ENCODE measurements at regions not wholly inside any gene's neighbourhood (a gene's known extent, or its start where the extent isn't known, plus 50 kb on each side); places are given as distances from the start of the nearest gene placed in this dataset.

DNA sequence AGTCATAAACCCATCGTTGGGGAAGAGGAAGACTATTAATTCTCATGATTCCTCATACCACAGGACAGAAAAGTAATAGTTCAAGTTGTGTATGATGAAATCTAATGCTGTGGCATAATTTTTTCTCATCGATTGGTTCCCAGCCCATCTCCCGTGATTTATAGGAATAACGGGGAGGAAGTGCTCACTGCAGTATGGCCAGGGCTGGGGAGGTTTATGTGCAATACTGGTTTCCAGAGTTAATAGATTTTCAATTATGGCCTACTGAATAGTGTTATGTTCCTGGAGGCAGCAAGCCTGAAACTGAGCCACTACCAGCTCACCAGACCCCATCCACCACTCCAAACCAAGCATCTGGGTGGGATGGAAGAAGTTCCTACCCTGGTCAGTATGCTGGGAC is 147.1 kb upstream of the NCAM1 start:
- Histone ChIP-seq H3K36me3 (ENCODE audit: control insufficient read depth, insufficient read depth, low read length) (no peaks in the 10 kb centered on the region), H3K9me3 (ENCODE audit: control insufficient read depth, low read length) (no peaks in the 10 kb centered on the region), H3K9ac (ENCODE audit: low read length) (no peak overlapping the region), H3K27me3 (ENCODE audit: control insufficient read depth, insufficient read depth, low read length) (no peaks in the 10 kb centered on the region), H3K4me3 (ENCODE audit: low read length) (no peak overlapping the region), H3K4me1 (ENCODE audit: control insufficient read depth, insufficient read depth, low read length) (no peaks in the 10 kb centered on the region)

DNA sequence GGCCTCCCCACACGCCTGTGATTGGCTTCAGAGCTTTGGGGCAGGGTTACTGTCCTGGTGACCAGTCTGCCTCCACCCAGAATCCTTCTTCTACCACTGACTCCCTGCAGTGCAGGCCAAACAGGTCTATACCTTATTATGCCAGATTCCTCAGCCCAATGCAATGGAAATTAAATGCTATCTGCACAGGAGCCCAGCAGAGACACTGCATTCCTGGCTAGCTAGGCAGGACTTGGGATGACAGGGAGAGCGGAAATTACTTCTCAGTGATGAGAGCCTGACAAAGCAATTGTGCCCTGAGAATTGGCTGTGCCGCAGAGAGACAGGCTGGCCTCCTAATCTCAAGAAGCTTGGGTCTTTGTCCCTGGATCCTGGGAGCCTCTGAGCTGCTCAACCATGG is 143.8 kb upstream of the NCAM1 start:
- H3K4me1 ChIP-seq (ENCODE audit: control insufficient read depth, insufficient read depth, low read length), result no peaks in the 10 kb centered on the region
- no peaks in the 10 kb centered on the region for H3K27me3 ChIP-seq (ENCODE audit: control insufficient read depth, insufficient read depth, low read length)
- no peaks in the 10 kb centered on the region for H3K9me3 ChIP-seq (ENCODE audit: control insufficient read depth, low read length)
- H3K4me3 ChIP-seq (ENCODE audit: low read length), result no peak overlapping the region
- no peaks in the 10 kb centered on the region for H3K36me3 ChIP-seq (ENCODE audit: control insufficient read depth, insufficient read depth, low read length)
- no peak overlapping the region for H3K9ac ChIP-seq (ENCODE audit: low read length)

DNA sequence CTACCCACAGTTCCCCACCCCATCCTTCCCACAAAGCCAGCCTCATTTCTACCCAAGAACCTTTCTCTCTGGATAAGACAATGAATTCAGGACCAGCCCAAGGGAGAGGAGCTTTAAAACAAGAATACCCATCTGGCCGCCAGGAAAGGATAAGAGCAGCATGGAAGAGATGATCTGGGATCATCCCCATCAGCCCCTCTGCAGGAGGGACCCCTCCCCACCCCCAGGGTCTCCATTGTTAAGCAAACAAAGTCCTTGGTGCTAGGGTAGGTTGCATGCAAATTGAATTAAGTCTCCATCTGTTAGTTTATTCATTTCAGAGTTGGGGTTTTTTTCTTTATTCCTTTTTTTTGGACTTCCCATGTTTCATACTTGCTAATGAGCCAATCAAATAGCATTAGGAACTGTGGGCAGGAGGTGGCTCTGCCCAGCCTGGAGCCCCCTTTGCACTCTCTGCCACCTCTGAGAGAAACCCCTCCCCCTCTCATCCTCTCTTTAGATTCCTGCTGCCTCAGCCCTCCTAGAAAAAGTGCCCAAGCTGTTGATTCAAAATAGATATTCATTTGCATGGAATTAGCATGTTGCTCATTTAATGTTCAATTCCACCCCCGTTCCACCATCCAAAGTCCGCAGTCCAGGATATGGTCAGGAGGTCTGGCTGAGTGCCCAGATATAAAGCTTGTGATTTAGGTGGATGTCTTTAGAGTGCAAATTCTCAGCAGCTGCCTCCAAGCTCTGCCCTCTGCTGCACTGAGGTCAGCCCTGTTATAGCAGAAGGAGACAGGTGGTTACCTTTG is 138.5 kb upstream of the NCAM1 start:
- no peak overlapping the region for H3K4me3 ChIP-seq (ENCODE audit: low read length)
- H3K27me3 ChIP-seq (ENCODE audit: control insufficient read depth, insufficient read depth, low read length), result no peaks in the 10 kb centered on the region
- H3K36me3 ChIP-seq (ENCODE audit: control insufficient read depth, insufficient read depth, low read length), result no peaks in the 10 kb centered on the region
- H3K9ac ChIP-seq (ENCODE audit: low read length), result no peak overlapping the region
- no peaks in the 10 kb centered on the region for H3K4me1 ChIP-seq (ENCODE audit: control insufficient read depth, insufficient read depth, low read length)
- no peaks in the 10 kb centered on the region for H3K9me3 ChIP-seq (ENCODE audit: control insufficient read depth, low read length)

DNA sequence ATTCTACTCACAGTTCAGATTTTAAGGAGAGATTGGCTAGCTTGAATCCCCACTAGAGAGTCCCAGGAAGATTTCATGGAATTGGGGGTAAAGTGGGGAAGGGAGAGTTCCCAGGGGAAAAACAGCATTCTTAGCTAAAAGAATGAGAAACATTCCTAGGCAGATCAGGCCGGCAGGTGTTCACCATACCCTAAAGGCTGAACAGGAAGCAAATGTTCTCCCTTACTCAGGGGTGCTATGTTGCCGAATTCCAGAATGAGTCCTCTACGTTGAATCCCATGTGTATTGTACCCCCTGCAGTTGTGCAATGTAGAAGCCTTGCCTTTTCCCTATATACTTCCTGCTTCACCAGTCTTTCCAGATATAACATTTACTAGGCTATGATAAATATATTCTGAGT is 135.2 kb upstream of the NCAM1 start:
- H3K9me3 ChIP-seq (ENCODE audit: control insufficient read depth, low read length), result no peaks in the 10 kb centered on the region
- no peak overlapping the region for H3K9ac ChIP-seq (ENCODE audit: low read length)
- no peak overlapping the region for H3K4me3 ChIP-seq (ENCODE audit: low read length)
- no peaks in the 10 kb centered on the region for H3K27me3 ChIP-seq (ENCODE audit: control insufficient read depth, insufficient read depth, low read length)
- no peaks in the 10 kb centered on the region for H3K4me1 ChIP-seq (ENCODE audit: control insufficient read depth, insufficient read depth, low read length)
- no peaks in the 10 kb centered on the region for H3K36me3 ChIP-seq (ENCODE audit: control insufficient read depth, insufficient read depth, low read length)

DNA sequence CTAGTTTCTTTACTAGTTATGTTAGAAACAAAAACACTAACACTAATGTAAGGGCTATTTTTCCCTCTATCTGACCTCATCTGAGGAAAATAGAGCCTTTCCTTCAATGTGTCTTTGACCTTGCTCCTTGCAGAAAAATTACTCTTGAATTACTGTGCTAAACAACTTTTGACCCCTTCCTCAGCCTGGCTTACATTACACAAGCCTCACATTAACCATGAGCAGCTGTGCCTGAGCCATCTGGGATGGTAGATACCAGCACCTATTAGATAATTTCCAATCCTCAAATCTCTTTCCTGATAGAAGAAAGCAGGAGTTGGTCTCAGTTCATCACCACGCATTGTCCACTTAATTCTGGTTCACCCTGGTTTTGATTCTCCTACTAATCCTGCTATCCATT is 134.4 kb upstream of the NCAM1 start:
- no peaks in the 10 kb centered on the region for H3K4me1 ChIP-seq (ENCODE audit: control insufficient read depth, insufficient read depth, low read length)
- no peaks in the 10 kb centered on the region for H3K9me3 ChIP-seq (ENCODE audit: control insufficient read depth, low read length)
- no peak overlapping the region for H3K4me3 ChIP-seq (ENCODE audit: low read length)
- H3K36me3 ChIP-seq (ENCODE audit: control insufficient read depth, insufficient read depth, low read length), result no peaks in the 10 kb centered on the region
- H3K27me3 ChIP-seq (ENCODE audit: control insufficient read depth, insufficient read depth, low read length), result no peaks in the 10 kb centered on the region
- H3K9ac ChIP-seq (ENCODE audit: low read length), result no peak overlapping the region

DNA sequence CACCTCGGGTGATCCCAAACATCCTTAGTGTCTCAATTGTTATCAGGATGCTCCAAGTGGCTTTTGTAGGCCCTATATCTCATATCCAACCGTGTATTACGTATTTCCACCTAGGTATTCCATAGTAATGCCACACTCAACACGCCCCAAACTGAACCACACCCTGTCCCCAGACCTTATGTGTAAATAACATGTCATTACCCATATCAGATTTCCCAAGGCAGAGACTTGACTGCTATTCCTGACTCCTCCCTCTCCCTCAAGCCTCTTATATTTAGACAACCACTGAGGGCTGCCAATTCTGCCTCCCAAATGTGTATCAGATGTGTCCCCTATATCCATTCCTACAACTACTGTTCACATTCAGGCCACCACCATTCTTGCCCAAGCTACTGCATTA is 132.8 kb upstream of the NCAM1 start:
- no peaks in the 10 kb centered on the region for H3K27me3 ChIP-seq (ENCODE audit: control insufficient read depth, insufficient read depth, low read length)
- no peak overlapping the region for H3K4me3 ChIP-seq (ENCODE audit: low read length)
- H3K9me3 ChIP-seq (ENCODE audit: control insufficient read depth, low read length), result no peaks in the 10 kb centered on the region
- no peaks in the 10 kb centered on the region for H3K4me1 ChIP-seq (ENCODE audit: control insufficient read depth, insufficient read depth, low read length)
- no peaks in the 10 kb centered on the region for H3K36me3 ChIP-seq (ENCODE audit: control insufficient read depth, insufficient read depth, low read length)
- no peak overlapping the region for H3K9ac ChIP-seq (ENCODE audit: low read length)

DNA sequence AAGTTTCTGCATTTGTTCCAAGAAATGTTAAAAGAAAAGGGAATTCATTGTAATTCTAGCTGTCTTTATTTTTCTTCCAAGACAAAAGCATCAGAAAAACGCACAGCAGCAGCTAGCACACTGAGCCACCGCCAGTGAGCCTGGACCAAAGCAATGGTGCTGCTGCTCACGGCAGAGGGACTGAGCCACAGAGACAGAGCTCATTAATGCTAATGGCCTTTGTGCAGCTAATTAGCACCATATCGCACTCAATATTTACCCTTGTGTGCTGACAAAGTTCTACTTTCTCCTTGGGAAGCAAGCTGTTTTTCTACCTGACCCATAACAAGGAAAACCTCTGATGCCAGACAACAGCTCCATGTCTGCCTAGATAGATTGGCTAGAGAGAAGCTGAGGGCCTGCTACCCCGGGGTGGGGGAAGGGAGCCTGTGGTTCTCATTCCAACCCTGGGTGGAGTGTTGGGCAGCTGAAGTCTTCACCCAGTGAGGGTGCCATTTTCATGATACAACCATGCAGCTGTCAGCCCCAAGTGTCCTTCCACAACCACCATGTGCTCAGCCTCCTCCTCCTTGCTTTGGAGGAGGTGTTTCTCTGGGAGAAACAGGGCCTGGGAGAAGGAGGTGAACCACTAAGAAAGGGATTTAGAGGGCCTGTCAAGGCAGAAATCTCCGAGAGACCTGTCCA is 131.1 kb upstream of the NCAM1 start:
- Histone ChIP-seq H3K4me3 (ENCODE audit: low read length) (no peak overlapping the region), H3K4me1 (ENCODE audit: control insufficient read depth, insufficient read depth, low read length) (no peaks in the 10 kb centered on the region), H3K9me3 (ENCODE audit: control insufficient read depth, low read length) (no peaks in the 10 kb centered on the region), H3K9ac (ENCODE audit: low read length) (no peak overlapping the region), H3K27me3 (ENCODE audit: control insufficient read depth, insufficient read depth, low read length) (no peaks in the 10 kb centered on the region), H3K36me3 (ENCODE audit: control insufficient read depth, insufficient read depth, low read length) (no peaks in the 10 kb centered on the region)

DNA sequence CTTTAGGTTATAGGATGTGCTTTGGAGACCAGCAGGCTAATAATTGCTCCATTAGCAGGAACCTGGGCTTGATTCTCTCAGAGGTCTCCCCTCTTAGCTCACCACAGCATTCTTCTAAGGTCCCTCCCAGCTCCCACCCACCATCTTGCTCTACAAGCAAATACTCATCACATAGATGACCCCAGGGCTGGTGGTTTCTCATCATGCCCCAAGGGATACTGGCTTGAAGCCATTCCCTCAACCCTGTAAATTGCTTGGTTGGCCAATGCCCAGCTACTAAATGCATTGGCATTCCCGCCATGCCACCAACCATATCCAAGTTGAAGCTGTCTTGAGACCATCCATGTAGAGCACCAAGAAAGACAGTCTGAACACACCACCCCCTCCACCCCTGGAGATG is 130.2 kb upstream of the NCAM1 start:
- Histone ChIP-seq H3K9me3 (ENCODE audit: control insufficient read depth, low read length) (no peaks in the 10 kb centered on the region), H3K27me3 (ENCODE audit: control insufficient read depth, insufficient read depth, low read length) (no peaks in the 10 kb centered on the region), H3K36me3 (ENCODE audit: control insufficient read depth, insufficient read depth, low read length) (no peaks in the 10 kb centered on the region), H3K4me1 (ENCODE audit: control insufficient read depth, insufficient read depth, low read length) (no peaks in the 10 kb centered on the region), H3K4me3 (ENCODE audit: low read length) (no peak overlapping the region), H3K9ac (ENCODE audit: low read length) (no peak overlapping the region)

DNA sequence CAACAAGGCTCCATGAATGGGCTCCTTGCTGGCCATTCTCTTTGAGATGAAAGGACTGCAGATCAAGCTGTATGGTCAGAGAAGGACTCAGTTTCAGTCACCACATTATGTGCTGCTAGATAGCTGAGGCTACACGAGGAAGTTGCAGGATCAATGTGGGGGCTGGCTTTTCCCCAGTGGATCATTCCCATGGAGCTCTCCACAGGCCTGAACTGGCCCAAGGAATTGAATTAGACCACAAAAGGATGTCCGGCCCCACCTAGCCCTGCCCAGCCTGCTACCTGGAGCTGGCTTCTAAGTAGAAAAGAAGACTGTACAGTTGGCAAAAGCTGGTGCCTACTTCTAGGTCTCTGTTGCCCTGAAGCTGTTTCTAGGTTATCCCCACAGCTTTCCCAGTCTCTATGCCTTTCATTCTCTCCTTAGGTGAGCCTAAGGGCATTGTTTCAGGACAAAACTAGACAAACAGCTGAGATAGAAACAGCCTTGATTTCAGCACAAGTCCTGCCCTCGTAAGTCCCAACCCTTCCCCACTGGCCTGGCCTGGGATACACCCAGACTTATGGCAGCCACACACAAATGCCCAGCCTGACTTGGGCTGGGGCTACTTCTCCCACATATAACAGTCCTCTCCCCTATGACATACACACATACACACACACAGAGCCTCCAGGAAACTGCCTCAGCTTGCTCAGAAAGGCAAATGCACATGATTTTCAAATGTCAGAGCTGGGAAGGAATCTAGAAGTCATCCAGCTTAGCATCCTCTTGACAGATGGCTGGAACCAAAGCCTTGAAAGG is 129.1 kb upstream of the NCAM1 start:
- Histone ChIP-seq H3K4me1 (ENCODE audit: control insufficient read depth, insufficient read depth, low read length) (no peaks in the 10 kb centered on the region), H3K9ac (ENCODE audit: low read length) (no peak overlapping the region), H3K36me3 (ENCODE audit: control insufficient read depth, insufficient read depth, low read length) (no peaks in the 10 kb centered on the region), H3K27me3 (ENCODE audit: control insufficient read depth, insufficient read depth, low read length) (no peaks in the 10 kb centered on the region), H3K9me3 (ENCODE audit: control insufficient read depth, low read length) (no peaks in the 10 kb centered on the region), H3K4me3 (ENCODE audit: low read length) (no peak overlapping the region)

DNA sequence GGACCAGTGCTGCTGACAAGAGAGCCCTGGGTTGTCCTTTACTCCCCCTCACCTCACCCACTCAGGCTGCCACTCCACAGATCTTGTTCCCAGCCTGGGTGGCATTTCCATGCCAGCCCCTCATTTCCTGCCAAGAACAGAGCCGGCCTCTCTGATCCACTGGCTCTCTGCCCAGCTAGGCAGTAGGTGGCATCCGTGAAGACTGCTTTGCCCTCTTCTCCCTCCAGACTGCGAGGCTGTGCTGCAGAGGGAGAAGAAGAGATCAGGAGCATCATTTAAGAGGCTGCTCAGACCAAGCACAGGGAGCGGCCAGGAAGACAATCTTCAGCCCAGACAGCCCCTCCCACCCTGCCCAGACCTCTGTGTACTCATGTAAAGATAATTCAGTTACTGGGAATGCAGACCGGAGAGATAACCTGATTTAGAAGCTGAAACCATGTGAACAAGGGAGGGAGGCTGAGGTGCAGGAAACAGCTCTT is 126.9 kb upstream of the NCAM1 start:
- H3K4me3 ChIP-seq (ENCODE audit: low read length), result no peak overlapping the region
- H3K9ac ChIP-seq (ENCODE audit: low read length), result no peak overlapping the region
- no peaks in the 10 kb centered on the region for H3K36me3 ChIP-seq (ENCODE audit: control insufficient read depth, insufficient read depth, low read length)
- no peaks in the 10 kb centered on the region for H3K4me1 ChIP-seq (ENCODE audit: control insufficient read depth, insufficient read depth, low read length)
- H3K9me3 ChIP-seq (ENCODE audit: control insufficient read depth, low read length), result no peaks in the 10 kb centered on the region
- H3K27me3 ChIP-seq (ENCODE audit: control insufficient read depth, insufficient read depth, low read length), result no peaks in the 10 kb centered on the region

DNA sequence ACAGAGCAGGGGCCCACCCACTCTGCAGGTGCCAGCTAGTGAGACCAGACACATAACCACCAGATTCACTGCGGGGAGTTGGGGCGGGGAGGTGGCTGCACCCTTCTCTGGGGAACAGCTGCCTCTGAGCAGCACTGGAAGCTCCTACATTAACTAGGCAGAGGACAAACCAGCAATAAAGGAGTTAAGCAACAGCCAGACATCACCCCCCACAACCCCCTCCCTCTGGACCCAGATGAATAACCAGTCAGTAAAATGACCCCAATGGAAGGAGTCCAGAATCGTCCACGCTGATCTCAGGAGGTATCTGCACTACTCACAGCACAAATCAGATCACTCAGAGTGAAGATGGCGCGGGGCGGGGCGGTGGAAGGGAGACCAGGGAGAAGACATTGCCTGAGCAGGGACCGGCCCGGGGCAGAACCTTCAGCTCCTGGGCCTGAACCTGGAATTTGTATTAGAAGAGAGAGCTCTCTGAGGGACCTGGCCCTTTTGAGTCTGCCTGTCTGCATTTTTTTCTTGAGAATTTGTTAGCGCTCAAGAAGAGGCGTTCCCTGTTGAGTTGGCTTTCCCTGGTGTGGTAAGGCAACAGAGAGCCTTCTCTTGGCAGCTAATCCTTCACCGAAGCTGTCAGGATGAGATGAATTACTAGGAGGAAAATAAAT is 125.5 kb upstream of the NCAM1 start:
- no peak overlapping the region for H3K9ac ChIP-seq (ENCODE audit: low read length)
- H3K4me3 ChIP-seq (ENCODE audit: low read length), result no peak overlapping the region
- H3K4me1 ChIP-seq (ENCODE audit: control insufficient read depth, insufficient read depth, low read length), result no peaks in the 10 kb centered on the region
- no peaks in the 10 kb centered on the region for H3K9me3 ChIP-seq (ENCODE audit: control insufficient read depth, low read length)
- no peaks in the 10 kb centered on the region for H3K27me3 ChIP-seq (ENCODE audit: control insufficient read depth, insufficient read depth, low read length)
- H3K36me3 ChIP-seq (ENCODE audit: control insufficient read depth, insufficient read depth, low read length), result no peaks in the 10 kb centered on the region

DNA sequence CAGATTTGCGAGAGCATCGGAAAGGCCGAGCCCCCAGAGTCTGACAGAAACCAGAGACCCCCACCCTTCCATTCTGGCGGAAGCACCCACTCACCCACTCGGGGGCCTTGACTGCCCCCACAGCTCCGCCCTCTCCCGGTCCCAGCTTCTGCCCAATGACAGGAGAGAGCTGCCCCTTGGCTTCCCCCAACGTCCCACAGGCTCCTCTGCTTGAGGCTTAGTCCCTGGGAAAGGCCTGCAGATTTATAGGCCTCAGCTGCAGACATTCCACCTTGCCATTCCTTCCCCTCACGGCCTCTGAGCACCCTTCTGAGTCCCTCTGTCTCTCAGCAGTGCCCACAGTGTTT is 125.0 kb upstream of the NCAM1 start:
- Histone ChIP-seq H3K4me1 (ENCODE audit: control insufficient read depth, insufficient read depth, low read length) (no peaks in the 10 kb centered on the region), H3K36me3 (ENCODE audit: control insufficient read depth, insufficient read depth, low read length) (no peaks in the 10 kb centered on the region), H3K9ac (ENCODE audit: low read length) (no peak overlapping the region), H3K9me3 (ENCODE audit: control insufficient read depth, low read length) (no peaks in the 10 kb centered on the region), H3K27me3 (ENCODE audit: control insufficient read depth, insufficient read depth, low read length) (no peaks in the 10 kb centered on the region), H3K4me3 (ENCODE audit: low read length) (no peak overlapping the region)

All from mucosa of stomach (tissue), 1 donor.